GM18520 (cell line): ENCODE measurements at regions not wholly inside any gene's neighbourhood (a gene's known extent, or its start where the extent isn't known, plus 50 kb on each side); places are given as distances from the start of the nearest gene placed in this dataset.

ENCODE experiments used
- ATAC-seq: cut with Tn5 transposase; IDR thresholded peaks from one replicate; pipeline ENCODE4 v1.9.1; 2021; ENCODE audit not compliant: unreplicated experiment

- ATAC-seq: no peak
These were observed 763.5 kb upstream of the MAP3K7 start for GRCh38 chr6:91350146-91350908.

GRCh38 chr6:91341473-91341872, 754.6 kb upstream of the MAP3K7 start:
- no peak for ATAC-seq

- no peak for ATAC-seq
These were observed 754.1 kb upstream of the MAP3K7 start for GRCh38 chr6:91340896-91341395.

GRCh38 chr6:91337967-91338366, 751.1 kb upstream of the MAP3K7 start:
- ATAC-seq: no peak

GRCh38 chr6:91330896-91331295, 744.0 kb upstream of the MAP3K7 start:
- no peak for ATAC-seq

GRCh38 chr6:91328241-91328640, 741.4 kb upstream of the MAP3K7 start:
- ATAC-seq: no peak

- ATAC-seq: no peak
These were observed 737.8 kb upstream of the MAP3K7 start for GRCh38 chr6:91324711-91325110.

- no peak for ATAC-seq
These were observed 731.1 kb upstream of the MAP3K7 start for GRCh38 chr6:91317984-91318383.

GRCh38 chr6:91317247-91317835, 730.5 kb upstream of the MAP3K7 start:
- ATAC-seq: no peak

- ATAC-seq: no peak
These were observed 723.3 kb upstream of the MAP3K7 start for GRCh38 chr6:91310178-91310577.

GRCh38 chr6:91305755-91306154, 718.9 kb upstream of the MAP3K7 start:
- no peak for ATAC-seq

- no peak for ATAC-seq
These were observed 717.6 kb upstream of the MAP3K7 start for GRCh38 chr6:91304521-91304920.

- no peak for ATAC-seq
These were observed 716.5 kb upstream of the MAP3K7 start for GRCh38 chr6:91303326-91303725.

- ATAC-seq: no peak
These were observed 712.9 kb upstream of the MAP3K7 start for GRCh38 chr6:91299544-91300491.

GRCh38 chr6:91298543-91299145, 711.8 kb upstream of the MAP3K7 start:
- no peak for ATAC-seq

- ATAC-seq: no peak
These were observed 706.5 kb upstream of the MAP3K7 start for GRCh38 chr6:91293395-91293794.

GRCh38 chr6:91291071-91291470, 704.2 kb upstream of the MAP3K7 start:
- no peak for ATAC-seq

- ATAC-seq: no peak
These were observed 701.9 kb upstream of the MAP3K7 start for GRCh38 chr6:91288741-91289140.

GRCh38 chr6:91281901-91282300, 695.0 kb upstream of the MAP3K7 start:
- ATAC-seq: no peak

GRCh38 chr6:91280494-91280830, 693.6 kb upstream of the MAP3K7 start:
- ATAC-seq: no peak
